Liver (tissue), 3 donors: ENCODE measurements at regions not wholly inside any gene's neighbourhood (a gene's known extent, or its start where the extent isn't known, plus 50 kb on each side); places are given as distances from the start of the nearest gene placed in this dataset.

Source experiments
- ATF3 ChIP-seq: IDR thresholded peaks from 2 replicates; pipeline ENCODE4 v1.6.1; 2016; ENCODE audit warnings: antibody characterized with exemption
- EGR1 ChIP-seq, 2 donors: IDR thresholded peaks; 2 replicates each; pipeline ENCODE4 v1.6.1; 2016 to 2018; ENCODE audit warnings: antibody characterized with exemption in 2 of 2, low read depth in 2 of 2
- FOXA1 ChIP-seq: IDR thresholded peaks from 2 replicates; pipeline ENCODE4 v1.6.1; 2016; ENCODE audit warnings: antibody characterized with exemption
- GABPA ChIP-seq, 2 donors: IDR thresholded peaks in 1 of 2; conservative IDR thresholded peaks in 1 of 2; 2 replicates each; pipeline ENCODE4 v1.6.1; 2016; ENCODE audit warnings: antibody characterized with exemption in 2 of 2, mild to moderate bottlenecking in 1 of 2, moderate library complexity in 1 of 2
- JUND ChIP-seq, 2 donors: IDR thresholded peaks; 2 replicates each; pipeline ENCODE4 v1.6.1; 2016; ENCODE audit warnings: antibody characterized with exemption in 2 of 2
- MAX ChIP-seq: IDR thresholded peaks from 2 replicates; pipeline ENCODE4 v1.6.1; 2016; ENCODE audit warnings: antibody characterized with exemption
- RAD21 ChIP-seq, 2 donors: IDR thresholded peaks; 2 replicates each; pipeline ENCODE4 v1.6.1; 2016; ENCODE audit warnings: antibody characterized with exemption in 2 of 2, mild to moderate bottlenecking in 2 of 2
- REST ChIP-seq: IDR thresholded peaks from 2 replicates; pipeline ENCODE4 v1.6.1; 2016; ENCODE audit warnings: antibody characterized with exemption, mild to moderate bottlenecking
- RXRA ChIP-seq, 2 donors: IDR thresholded peaks; 2 replicates each; pipeline ENCODE4 v1.6.1; 2017 to 2018; ENCODE audit warnings: antibody characterized with exemption in 2 of 2, mild to moderate bottlenecking in 1 of 2
- SP1 ChIP-seq: IDR thresholded peaks from 2 replicates; pipeline ENCODE4 v1.6.1; 2018; ENCODE audit warnings: antibody characterized with exemption, mild to moderate bottlenecking
- TAF1 ChIP-seq: conservative IDR thresholded peaks from 2 replicates; pipeline ENCODE4 v1.6.1; 2016; ENCODE audit warnings: antibody characterized with exemption, mild to moderate bottlenecking
- YY1 ChIP-seq: IDR thresholded peaks from 2 replicates; pipeline ENCODE4 v1.6.1; 2016; ENCODE audit warnings: antibody characterized with exemption, mild to moderate bottlenecking
- TF ChIP-seq, protein P1 (sequence below): fragments of 150-350 bp; IDR thresholded peaks from 2 replicates; pipeline ENCODE4 v1.5.1; 2017; ENCODE audit warnings: improper control_type of control experiment, low read depth, low read length; ENCODE audit not compliant: missing input control
- donor health status: healthy.
- donor health status: healthy.

GRCh38 chr10:83367036-83367435 lies 772.3 kb upstream of the GHITM start:
- TF ChIP-seq, protein P1, sequence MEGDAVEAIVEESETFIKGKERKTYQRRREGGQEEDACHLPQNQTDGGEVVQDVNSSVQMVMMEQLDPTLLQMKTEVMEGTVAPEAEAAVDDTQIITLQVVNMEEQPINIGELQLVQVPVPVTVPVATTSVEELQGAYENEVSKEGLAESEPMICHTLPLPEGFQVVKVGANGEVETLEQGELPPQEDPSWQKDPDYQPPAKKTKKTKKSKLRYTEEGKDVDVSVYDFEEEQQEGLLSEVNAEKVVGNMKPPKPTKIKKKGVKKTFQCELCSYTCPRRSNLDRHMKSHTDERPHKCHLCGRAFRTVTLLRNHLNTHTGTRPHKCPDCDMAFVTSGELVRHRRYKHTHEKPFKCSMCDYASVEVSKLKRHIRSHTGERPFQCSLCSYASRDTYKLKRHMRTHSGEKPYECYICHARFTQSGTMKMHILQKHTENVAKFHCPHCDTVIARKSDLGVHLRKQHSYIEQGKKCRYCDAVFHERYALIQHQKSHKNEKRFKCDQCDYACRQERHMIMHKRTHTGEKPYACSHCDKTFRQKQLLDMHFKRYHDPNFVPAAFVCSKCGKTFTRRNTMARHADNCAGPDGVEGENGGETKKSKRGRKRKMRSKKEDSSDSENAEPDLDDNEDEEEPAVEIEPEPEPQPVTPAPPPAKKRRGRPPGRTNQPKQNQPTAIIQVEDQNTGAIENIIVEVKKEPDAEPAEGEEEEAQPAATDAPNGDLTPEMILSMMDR: no peak
- TF ChIP-seq REST (no peak), SP1 (no peak), GABPA (IDR thresholded peaks at IDR 0.05 in 1 of 2, conservative IDR thresholded peaks at IDR 0.05 in 1 of 2) (no peak), JUND (IDR thresholded peaks at IDR 0.05) (no peak), FOXA1 (no peak), ATF3 (no peak), RAD21 (IDR thresholded peaks at IDR 0.05) (no peak), YY1 (no peak), MAX (no peak), TAF1 (no peak), RXRA (IDR thresholded peaks at IDR 0.05) (no peak), EGR1 (IDR thresholded peaks at IDR 0.05; ENCODE audit: low read depth in 2 of 2) (no peak)
